GM23338 (cell line): ENCODE measurements at regions not wholly inside any gene's neighbourhood (a gene's known extent, or its start where the extent isn't known, plus 50 kb on each side); places are given as distances from the start of the nearest gene placed in this dataset.

Experiments used
- CREB1 ChIP-seq: fragments of 250-450 bp; sonication (Bioruptor Pico); IDR thresholded peaks from 2 replicates; pipeline ENCODE4 v1.5.0; 2020; ENCODE audit warnings: low read depth, mild to moderate bottlenecking, moderate library complexity
- EZH2 ChIP-seq: fragments of 200-600 bp; sonication (generic); IDR thresholded peaks from one replicate; pipeline ENCODE4 v1.8.0; 2017; ENCODE audit warnings: antibody characterized with exemption, mild to moderate bottlenecking, low read depth; ENCODE audit not compliant: unreplicated experiment
- JUNB ChIP-seq: IDR thresholded peaks from one replicate; pipeline ENCODE4 v1.6.1; 2016; ENCODE audit warnings: antibody characterized with exemption; ENCODE audit not compliant: unreplicated experiment
- POLR2AphosphoS5 ChIP-seq: IDR thresholded peaks from 2 replicates; pipeline ENCODE4 v1.6.1; 2016; ENCODE audit warnings: antibody characterized with exemption, low read depth
- ZNF331 ChIP-seq: fragments of 250-450 bp; sonication (Bioruptor Pico); IDR thresholded peaks from 2 replicates; pipeline ENCODE4 v1.5.0; 2020; ENCODE audit warnings: low read depth, mild to moderate bottlenecking, moderate library complexity

DNA sequence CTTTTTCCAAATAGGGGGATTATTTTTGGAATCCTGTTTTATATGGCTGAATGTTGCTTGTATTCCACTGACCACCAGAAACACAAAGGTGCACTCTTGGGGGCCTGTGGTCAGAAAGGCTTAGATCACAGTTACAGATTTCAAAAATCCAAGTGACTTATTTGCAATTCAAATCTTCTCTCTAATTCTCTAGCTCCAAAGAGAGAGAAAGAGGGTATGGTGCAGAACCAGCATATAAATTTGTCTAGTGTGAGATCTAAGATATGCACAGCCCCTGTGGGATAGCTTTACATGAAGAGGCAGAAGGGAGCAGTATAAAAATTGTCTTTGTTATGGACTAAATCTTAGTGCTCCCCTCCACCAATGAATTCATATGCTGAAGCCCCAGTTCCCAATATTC is 1121.7 kb upstream of the CELF2 start:
- TF ChIP-seq EZH2 (no peak), CREB1 (no peak), POLR2AphosphoS5 (no peak), JUNB (no peak), ZNF331 (CRISPR knock-in tag) (no peak)
